ENCODE measurements at regions not wholly inside any gene's neighbourhood (a gene's known extent, or its start where the extent isn't known, plus 50 kb on each side); places are given as distances from the start of the nearest gene placed in this dataset.

DNA sequence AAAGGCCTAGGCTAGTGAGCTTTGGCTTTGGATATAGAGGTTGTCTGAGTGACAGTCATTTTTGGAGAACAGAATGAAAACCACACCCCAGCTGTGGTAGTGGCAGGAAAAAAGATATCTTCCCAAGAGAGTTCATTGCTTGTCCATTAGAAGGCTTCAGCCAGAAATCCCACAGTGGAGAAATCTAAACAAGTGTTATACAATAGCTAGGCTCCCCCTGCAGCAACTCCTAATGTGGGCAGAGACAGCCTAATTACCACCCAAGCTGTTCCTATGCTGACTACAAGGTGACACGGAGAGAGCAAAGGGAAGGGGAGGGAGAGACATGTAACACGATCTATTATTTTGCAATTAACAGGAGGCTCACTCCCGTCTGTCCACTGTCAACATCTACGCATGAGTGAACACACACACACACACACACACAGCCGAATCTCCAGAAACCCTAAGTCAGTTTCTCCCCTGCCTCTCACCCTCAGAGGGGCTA lies 147.5 kb upstream of the TCF21 start:
- no peak for TF ChIP-seq YY1 (IDR thresholded peaks at IDR 0.05; ENCODE audit: insufficient read depth, insufficient read length)
- no peak for TF ChIP-seq ZNF274 (IDR thresholded peaks at IDR 0.05; ENCODE audit: low read depth, low read length)
- TF ChIP-seq SUZ12 (IDR thresholded peaks at IDR 0.05; ENCODE audit: extremely low read depth, insufficient read depth, insufficient read length) = no peak
